GM21423 (cell line): ENCODE measurements at regions not wholly inside any gene's neighbourhood (a gene's known extent, or its start where the extent isn't known, plus 50 kb on each side); places are given as distances from the start of the nearest gene placed in this dataset.

Source experiments
- ATAC-seq: cut with Tn5 transposase; IDR thresholded peaks from one replicate; pipeline ENCODE4 v1.9.1; 2021; ENCODE audit warnings: mild to moderate bottlenecking, moderate library complexity; ENCODE audit not compliant: unreplicated experiment

DNA sequence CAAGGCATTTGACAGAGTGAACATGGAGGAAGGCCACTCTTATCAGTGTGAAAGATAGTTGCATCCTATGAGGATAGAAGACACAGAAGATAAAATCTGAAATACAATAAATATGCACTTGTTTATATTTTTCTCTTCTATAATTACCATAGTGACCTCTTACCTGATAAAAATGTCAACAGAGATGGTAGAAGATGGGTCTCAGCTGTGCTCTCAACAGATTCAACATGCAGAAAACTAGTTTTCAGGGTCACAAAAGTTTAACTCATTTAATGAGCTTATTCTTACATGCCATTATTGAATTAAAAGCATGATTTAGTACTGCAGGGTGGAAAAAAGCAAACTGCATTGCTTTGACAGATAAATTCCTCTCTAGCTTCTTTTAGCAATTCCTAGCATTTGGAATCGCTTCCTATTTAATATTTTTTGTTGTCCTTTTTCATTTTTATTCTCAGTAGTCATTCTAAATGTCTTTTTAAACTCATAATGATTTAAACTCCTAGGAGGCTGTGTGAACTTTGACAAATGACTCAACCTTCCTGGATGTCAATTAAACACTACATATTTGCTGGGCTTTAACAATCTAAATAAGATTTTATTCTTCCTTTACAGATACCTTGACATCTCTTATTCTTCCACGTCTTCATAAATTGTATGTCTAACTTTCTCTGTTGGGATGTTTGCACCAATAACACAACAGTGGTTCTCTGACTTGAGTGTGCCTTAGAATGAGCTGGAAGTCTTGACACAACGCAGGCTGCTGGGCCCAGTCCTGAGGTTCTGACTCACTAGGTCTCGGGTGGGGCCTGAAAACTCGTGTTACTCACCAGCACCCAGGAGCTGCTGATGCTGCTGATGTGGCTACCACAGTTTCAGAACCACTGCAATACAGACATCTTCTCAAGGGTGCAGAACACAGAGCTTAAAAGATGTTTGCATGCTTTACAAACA is 565.5 kb upstream of the IGFBP3 start:
- ATAC-seq = no peak

DNA sequence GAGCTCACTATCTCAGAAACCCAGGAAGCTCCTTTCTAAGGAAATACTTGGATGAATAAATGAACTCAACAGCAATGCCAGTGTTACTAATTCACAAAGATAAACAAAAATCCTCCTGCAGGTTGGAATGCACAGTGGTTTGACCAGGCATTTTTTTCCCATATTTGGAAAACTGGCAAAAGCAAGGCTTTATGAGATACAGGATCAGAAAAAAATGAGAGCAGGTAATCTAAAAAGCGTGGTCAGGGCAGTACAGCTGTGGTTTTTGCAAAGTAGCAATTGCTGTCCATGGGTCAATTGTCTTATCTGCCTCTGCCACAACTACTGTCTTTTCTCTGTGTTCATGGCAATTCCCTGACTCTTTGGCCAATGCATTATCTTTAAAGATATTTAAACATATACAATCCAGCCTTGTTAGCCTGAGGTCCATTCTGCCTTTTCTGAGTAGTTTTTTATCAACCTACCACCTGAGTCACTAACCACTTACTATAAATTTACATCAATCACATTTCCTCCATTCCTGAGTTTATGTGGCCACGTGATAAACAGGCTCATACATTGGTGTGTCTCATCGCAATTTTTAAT is 564.5 kb upstream of the IGFBP3 start:
- no peak for ATAC-seq

DNA sequence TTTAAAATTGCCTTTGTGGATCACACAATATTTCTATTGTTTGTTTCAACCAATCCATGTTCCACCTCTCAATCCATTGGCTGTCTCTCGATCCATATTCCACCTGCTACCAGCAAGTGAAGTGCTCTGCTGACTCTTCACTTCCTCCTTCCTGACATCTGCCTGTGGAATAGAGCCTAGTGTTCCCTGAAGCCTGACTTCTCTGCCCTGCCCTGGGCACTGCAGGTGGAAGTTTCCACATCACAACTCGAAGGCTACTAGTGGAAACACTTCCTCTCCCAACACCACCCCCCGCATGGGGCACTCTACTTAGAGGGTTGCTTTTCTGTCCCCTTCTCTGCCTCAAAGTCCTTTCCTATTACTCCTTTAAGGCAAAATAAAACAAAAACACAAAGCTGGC is 563.8 kb upstream of the IGFBP3 start:
- no peak for ATAC-seq

DNA sequence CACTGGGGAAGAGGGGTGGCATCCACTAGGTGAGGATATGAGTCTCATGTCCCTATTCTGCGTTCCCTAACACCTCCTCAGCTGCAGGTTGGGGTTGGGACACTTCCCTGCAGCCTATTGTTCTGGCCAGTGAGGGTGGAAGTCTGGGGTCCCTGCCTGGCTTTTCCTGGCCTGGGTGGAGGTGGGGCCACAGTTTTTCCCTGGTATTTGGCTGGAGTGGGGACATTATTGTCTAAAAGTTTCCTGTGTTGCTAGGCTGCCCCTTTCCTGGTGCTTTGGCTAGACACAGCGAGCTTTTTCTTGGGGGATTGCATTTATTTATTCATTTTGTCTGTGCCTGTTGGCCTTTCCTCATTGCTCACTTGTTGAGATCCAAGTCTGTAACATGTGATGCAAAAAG is 559.5 kb upstream of the IGFBP3 start:
- ATAC-seq = no peak

DNA sequence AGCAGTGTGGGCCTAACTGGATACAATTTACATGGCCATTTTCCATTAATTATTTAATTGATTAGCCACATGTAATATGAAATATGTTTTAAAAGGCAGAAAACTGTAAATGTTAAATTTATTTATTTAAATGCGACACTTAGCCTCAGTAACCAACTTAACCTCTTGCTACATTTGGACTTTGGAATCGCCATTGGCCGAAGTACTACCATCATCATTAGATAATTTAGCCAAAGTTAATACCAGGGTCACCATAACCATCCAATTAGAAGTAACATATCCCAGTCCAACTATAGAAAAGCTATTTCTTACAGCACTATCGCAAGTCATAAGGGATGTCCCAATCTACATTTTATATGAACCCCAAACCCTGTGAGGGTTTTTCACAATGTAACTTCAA is 558.6 kb upstream of the IGFBP3 start:
- no peak for ATAC-seq

DNA sequence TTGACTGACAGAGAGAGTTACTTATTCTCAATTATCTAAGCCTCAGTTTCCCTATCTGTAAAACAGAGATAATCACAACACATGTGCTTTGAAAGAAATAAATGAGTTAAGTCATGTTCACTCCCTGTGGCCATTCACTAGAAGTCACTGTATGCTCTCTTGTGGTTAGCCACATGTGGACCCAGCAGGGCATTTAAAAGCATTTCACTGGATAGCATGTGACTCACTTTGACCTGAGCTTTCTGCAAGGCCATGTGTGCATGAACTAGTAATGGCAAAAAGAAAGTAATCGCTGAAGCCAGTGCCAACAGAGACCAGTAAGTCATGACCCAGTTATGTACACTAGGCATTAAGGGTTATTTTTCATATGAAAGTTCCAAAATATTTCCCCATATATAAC is 557.0 kb upstream of the IGFBP3 start:
- ATAC-seq = no peak

DNA sequence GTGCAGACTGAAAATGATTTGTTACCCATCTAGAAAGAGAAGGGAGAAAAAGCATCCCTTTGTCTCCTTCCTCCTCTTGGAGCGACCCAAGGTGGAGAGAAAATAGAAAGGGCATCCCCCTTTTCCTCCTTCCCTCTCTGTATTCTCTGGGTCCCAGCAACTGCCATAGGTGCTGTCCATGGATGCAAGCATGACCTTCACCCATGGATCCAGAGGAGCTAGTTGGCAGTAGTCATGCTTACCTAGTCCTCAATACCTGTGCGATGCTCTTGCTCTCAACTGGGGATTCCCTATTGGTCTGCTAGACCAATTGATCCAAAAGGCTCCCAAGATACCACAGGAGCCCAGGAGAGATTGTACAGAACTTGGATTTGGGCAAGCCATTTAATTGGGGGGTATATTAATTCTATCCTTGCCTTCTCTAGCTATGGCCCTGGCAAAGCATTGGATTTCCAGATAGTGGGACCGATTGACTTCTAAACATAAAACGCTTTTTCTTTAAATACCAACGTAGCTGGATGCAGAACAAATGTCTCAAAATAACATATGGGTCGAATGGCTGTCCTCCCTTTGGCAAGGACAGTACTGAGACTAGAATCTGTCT is 547.8 kb upstream of the IGFBP3 start:
- ATAC-seq = no peak

DNA sequence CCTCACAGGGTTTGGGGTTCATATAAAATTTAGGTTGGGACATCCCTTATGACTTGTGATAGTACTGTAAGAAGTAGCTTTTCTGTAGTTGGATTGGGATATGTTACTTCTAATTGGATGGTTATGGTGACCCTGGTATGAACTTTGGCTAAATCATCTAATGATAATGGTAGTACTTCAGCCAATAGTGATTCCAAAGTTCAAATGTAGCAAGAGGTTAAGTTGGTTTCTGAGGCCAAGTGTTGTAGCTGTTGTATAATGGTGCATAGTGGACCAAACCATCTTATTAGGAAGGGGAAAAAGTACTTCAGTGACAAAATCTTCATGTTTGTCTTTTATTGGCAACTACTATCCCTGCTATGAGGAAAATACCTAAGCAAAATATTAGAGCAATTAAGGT is 542.1 kb upstream of the IGFBP3 start:
- no peak for ATAC-seq

DNA sequence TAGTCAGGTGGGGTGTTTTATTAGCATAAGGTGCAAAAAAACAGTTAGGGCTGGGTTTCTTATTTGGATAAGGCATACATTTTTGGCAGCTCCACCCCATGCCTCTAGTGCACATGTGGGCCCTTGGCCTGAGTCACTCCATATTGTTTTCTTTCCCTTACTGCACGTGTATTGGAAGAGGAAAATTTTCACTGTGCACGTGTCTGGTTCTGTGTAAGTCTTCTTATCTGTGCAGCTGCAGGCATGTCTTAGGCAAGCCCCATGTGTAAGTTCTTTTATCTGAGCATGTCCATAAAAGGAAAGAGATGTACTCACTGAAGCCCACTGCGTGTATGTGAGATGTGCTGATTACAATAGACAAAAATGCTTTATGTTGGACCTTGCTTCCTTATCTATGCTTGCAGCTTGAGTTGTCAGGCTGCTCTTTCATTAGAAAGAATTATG is 540.3 kb upstream of the IGFBP3 start:
- ATAC-seq = no peak

DNA sequence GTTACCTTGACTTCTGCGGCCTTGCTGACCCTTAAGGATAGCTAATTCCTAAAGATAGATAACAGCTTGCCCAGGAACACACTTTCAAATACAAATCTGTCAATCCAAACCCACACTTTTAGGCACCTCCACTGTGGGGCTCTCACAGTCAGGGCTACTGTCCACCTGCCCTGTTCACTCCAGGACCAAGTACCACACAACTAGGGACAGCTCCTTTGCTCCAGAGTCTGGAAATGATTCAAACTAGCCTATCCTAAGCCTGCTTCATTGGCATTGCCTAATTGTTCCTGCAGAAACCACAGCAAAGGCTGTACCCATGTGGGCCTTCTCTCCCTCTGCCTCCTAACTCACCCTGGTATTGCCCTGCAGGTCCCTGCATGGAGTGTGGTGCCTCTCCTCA is 538.9 kb upstream of the IGFBP3 start:
- no peak for ATAC-seq

DNA sequence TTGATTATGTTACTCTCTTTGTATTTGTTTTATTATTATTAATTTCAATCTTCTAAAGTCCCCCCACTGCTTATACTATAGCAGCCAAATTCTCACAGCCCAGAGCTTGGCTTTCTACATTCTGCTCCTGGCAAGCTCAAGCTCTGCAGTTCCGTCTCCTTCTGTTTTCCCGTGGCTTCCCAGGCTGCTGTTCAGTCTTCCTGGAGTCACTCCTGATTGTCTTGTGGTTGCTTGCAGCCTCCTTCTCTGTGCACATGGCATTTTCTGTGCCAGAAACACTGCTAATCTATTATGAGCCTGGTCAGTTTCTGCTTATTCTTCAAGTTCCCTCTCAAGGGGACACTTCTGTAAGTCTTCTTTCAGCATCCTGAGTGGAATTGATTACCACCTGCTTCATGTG is 533.7 kb upstream of the IGFBP3 start:
- no peak for ATAC-seq

DNA sequence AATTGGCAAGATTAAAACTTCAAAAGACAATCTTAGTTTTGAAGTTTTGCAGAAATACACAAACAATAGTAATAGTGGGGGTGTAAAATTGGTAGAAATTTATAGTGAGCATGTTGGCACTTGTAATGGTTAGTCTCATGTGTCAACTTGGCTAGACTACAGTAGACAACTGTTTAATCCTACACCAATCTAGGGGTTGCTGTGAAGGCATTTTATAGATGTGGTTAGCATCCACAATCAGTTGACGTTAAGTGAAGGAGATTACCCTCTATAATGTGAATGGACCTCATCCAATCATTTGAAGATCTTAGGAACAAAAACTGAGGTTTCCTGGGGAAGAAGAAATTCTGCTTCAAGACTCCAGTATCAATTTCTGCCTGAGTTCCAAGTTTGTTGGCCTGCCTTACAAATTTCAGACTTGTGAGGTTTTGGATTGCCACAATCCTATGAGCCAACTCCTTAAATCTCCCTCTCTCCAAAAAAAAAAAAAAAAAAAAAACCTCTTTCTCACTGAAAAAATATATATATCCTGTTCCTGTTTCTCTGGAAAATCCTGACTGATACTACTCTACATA is 531.6 kb upstream of the IGFBP3 start:
- ATAC-seq = no peak

DNA sequence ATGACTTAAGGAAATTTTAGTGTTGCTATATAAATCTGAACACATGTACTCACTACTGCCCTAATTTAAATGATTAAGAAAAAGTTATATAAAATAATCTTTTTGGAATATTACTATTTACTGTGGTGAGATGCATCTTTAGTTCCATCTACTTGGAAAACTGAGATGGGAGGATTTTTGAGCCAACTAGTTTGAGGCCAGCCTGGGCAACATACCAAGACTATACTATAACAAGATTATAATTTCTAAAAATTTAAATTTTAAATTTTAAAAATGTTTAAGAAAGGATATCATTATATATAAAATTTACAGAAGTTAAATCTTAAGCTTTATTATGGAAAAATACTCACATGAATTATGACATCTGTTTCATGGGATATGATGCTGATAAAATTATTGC is 530.8 kb upstream of the IGFBP3 start:
- no peak for ATAC-seq

DNA sequence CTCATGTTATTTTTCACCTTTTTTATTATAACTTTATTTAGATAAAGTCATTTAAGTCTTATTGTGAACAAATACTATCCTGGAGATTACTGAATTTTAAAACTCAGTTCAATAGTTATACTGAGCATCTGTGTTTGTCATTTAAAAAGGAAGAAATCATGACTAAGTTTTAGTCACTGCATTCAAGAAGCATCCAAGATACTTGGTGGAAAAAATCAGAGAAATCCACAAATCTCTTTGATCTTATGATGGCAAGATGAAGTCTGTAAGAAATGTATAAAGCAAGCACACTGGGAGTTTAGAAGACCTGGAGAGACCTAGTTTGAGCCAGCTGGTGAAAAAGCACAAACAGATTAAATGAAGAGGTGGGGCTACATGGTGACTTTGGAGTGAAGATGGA is 529.8 kb upstream of the IGFBP3 start:
- no peak for ATAC-seq

DNA sequence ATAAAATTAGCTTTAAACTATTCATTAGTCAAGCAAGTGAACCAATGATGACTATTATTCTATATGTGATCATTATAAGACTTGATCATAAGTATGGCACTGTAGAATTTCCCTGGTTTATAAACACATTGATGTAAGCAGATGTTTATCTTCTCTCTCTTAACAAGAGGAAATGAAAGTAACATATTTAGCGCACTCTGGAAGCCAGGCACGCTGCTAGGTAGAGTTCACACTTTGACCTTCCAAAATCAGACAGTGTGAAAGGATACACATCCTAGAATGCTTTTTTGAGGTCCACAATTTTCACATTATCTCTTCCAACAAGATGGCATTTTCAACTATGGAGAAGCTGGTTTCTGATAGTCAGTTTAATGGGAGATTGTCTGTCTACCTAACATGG is 529.4 kb upstream of the IGFBP3 start:
- ATAC-seq = no peak

DNA sequence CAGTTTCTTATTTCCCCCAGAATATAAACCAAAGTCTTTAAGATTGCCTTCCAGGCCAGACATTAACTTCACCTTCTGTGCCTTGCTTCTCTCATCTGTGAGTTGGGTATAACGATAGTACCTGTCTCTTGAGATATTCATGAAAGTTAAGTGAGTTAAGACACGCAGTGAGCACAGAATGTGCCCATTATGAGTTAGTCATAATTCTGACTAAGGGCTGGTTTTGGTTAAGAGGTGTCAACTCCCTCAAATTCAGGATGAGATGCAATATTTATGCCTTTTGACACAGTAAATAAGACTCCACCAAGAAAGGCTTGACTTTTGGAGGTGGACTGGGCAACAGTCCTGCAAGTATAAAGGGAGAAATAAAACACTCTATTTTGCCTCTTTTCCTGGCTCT is 528.7 kb upstream of the IGFBP3 start:
- no peak for ATAC-seq

DNA sequence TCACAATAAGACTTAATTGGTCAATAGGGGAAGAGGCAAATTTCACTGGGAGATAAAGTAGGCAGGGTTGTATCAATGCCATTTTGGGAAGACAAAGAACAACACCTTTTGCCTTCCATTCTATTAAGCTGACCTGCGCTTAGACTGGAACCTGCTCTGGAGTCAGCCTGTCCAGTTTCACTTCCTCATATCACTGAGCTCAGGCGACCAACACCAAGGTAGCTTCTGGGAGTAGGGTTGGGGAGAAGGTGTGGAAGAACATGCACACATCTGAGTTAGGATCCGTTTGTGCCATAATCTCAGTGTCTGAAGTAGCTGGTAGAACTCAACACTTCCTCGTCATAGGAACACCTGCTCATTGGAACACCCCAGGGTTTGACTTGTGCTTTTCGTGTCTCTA is 527.4 kb upstream of the IGFBP3 start:
- no peak for ATAC-seq

DNA sequence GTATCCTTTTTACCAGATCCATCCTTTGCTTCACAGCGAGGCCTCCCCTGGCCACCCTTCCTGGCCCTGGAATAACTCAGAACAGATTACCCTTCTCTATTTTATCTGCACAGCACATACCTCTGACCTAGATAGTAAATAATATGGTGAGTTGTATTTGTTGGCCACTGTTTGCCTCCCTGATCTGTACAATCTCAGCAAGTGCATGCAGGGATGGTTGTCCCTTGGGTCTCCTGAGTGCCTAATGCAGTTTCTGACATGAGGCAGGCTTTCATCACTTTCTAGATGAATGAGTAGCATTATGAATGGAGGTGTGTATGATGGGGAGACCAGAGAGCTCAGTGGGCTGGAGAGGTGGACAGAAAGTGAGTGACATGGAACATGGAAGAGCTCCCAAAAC is 525.1 kb upstream of the IGFBP3 start:
- no peak for ATAC-seq

DNA sequence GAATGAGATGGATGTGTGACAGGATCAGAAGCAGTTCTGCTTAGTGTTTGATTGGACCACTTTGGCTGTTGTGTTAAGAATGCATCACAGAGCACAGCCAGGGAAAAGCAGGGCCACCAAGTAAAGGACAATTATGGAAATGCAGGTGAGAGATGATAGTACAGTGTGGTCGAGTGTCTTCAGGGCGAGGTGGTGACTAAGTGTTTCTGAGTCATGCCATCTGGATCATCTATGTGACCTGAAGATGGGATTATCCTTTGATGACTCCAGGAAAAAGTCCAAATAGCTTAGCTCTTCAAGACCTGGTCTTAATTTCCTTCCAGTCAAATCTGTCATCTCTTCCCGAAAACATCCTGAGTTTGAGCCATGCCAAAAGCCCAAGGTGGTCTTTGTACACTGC is 523.2 kb upstream of the IGFBP3 start:
- ATAC-seq = no peak

DNA sequence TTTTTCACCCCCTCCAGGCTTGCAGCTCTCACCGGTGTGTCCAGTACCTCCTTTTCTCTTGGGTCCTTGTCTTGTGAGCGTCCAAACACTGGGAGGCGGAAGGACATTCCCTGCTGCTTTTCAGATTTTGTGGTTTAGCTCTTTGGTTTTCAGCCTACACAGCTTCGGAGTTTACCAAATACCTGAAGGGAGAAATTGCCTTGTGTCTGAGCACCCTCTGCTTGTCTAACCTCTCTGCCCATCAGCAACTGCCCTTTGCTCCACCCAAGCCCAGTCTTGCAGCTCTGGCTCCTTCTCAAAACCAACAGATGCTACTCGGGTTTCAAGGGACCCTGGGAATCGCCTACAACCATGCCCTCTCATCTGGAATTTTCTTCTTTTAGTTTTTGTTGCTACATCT is 519.1 kb upstream of the IGFBP3 start:
- no peak for ATAC-seq

DNA sequence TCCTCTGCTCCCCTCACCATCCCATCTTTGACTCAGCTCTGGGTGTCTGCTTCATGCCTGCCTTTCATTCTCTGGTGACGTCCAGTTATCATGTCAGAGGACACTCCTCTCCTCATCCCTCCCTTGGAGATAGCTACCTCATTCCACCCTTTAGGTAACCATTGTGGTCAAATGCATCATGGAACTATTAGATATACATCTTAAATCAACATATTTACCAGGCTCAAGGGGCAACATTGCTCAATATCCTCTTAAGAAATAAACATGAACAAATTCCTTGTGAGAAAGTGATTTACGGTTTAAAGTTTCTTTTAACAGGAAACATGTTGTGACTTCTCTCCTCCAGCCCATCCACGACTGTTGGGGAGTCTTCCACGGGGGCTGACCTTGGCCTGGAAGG is 511.6 kb upstream of the IGFBP3 start:
- ATAC-seq = no peak

DNA sequence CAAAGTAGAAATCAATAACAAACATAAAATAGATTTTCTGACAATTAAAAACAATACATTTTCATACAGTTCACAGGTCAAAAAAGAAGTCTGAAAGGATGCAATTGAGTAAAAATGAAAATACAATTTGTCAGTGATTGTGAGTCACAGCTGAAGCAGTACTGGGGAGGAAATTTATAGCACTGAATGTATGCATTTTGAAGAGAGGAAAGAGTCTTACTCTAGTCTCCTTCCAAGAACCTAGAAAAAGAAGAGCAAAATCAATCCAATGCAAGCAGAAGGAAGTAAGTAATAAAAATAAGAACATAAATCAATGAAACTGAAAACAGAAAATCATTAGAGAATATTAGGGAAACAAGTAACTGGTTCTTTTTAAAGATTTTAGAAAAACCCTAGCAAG is 507.2 kb upstream of the IGFBP3 start:
- ATAC-seq = no peak
